ENCODE measurements at regions not wholly inside any gene's neighbourhood (a gene's known extent, or its start where the extent isn't known, plus 50 kb on each side); places are given as distances from the start of the nearest gene placed in this dataset.

- TF ChIP-seq ZNF414 (CRISPR knock-in tag; IDR thresholded peaks at IDR 0.05) (no peak), TBL1XR1 (IDR thresholded peaks at IDR 0.05; ENCODE audit: borderline replicate concordance, low read length, partially characterized antibody) (no peak), RFXANK (CRISPR knock-in tag; IDR thresholded peaks at IDR 0.05) (no peak), ZNF577 (CRISPR knock-in tag; IDR thresholded peaks at IDR 0.05; ENCODE audit: borderline replicate concordance, low read depth) (no peak), ZNF136 (CRISPR knock-in tag; IDR thresholded peaks at IDR 0.05; ENCODE audit: low read depth) (no peak), ZNF562 (CRISPR knock-in tag; IDR thresholded peaks at IDR 0.05; ENCODE audit: borderline replicate concordance) (no peak), RARG (CRISPR knock-in tag; IDR thresholded peaks at IDR 0.05; ENCODE audit: low read depth) (no peak), ZNF512B (CRISPR knock-in tag; IDR thresholded peaks at IDR 0.05; ENCODE audit: borderline replicate concordance) (no peak), EED (CRISPR knock-in tag; IDR thresholded peaks at IDR 0.05) (no peak), ZNF713 (CRISPR knock-in tag; IDR thresholded peaks at IDR 0.05) (no peak), CEBPZ (IDR thresholded peaks at IDR 0.05; ENCODE audit: low read length) (no peak), AGO2 (optimal IDR thresholded peaks at IDR 0.05; ENCODE audit: low read depth, low read length) (no peak), KDM2A (CRISPR knock-in tag; IDR thresholded peaks at IDR 0.05; ENCODE audit: borderline replicate concordance, low read depth) (no peak), ZNF788 (CRISPR knock-in tag; IDR thresholded peaks at IDR 0.05; ENCODE audit: borderline replicate concordance) (no peak), KMT2A (CRISPR knock-in tag; IDR thresholded peaks at IDR 0.05) (no peak), NFE2 (CRISPR knock-in tag; IDR thresholded peaks at IDR 0.05) (no peak), NCOA2 (CRISPR knock-in tag; IDR thresholded peaks at IDR 0.05) (peak; percentile 26; the same call in 1 of the 2 replicates), ZNF3 (CRISPR knock-in tag; IDR thresholded peaks at IDR 0.05) (no peak), MIER3 (CRISPR knock-in tag; IDR thresholded peaks at IDR 0.05; ENCODE audit: borderline replicate concordance) (peak; percentile 29; the same call in 1 of the 2 replicates), HBP1 (CRISPR knock-in tag; IDR thresholded peaks at IDR 0.05; ENCODE audit: low read depth) (0 out of 2 replicates have a peak, but pooled peaks have one; percentile 47), ZNF260 (CRISPR knock-in tag; IDR thresholded peaks at IDR 0.05; ENCODE audit: borderline replicate concordance, low read depth) (no peak), NFE2L2 (IDR thresholded peaks at IDR 0.05; ENCODE audit: low read length) (no peak), ZNF121 (CRISPR knock-in tag; IDR thresholded peaks at IDR 0.05) (no peak)
Measured at GRCh38 chr11:70667767-70668166, 269.4 kb downstream of the CTTN start (continued).
